Erythroblast (primary cell): ENCODE measurements at regions not wholly inside any gene's neighbourhood (a gene's known extent, or its start where the extent isn't known, plus 50 kb on each side); places are given as distances from the start of the nearest gene placed in this dataset.

Experiments used
- GATA1 ChIP-seq: IDR thresholded peaks from 2 replicates; pipeline ENCODE4 v1.6.1; 2011; ENCODE audit warnings: low read depth, mild to moderate bottlenecking, control low read depth, low read length, moderate library complexity
- POLR2A ChIP-seq: IDR thresholded peaks from 2 replicates; pipeline ENCODE4 v1.6.1; 2011; ENCODE audit warnings: mild to moderate bottlenecking, low read length

DNA sequence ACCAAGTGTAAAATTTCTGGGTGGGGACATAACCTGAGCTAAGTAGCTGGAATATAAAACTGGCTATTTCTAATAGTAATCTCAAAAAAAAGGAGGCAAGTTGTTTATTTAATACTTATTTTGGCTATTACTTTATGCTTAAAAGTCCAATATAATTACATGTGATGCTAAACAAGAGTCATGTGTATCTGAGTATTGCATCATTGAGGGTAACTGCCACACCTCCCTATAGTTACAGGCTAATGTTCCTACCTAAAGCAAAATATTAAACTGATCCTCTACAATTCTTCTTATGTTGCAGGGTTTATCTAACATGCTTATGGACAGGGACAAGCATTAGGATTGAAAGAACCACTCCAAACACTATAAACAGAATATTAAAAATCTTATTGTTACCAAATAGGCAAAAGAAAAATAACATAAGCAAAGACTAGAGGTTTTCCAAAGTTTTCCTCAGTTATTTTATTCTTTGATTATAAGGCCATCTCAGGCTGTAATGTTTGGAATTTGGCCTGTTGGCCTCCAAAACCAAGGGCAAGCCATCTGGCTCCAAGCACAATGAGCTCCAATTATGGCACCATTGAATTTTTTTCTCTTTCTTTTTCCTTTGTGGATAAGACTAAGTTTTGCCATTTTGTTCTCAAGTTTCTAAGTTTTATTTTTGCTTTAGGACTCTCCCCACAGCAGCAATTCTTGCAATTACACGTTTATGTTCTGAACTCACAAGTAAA, 75.8 kb upstream of the ABI3BP start:
- TF ChIP-seq POLR2A, result no peak
- no peak for TF ChIP-seq GATA1
